OCI-LY7 (cell line): ENCODE measurements at regions not wholly inside any gene's neighbourhood (a gene's known extent, or its start where the extent isn't known, plus 50 kb on each side); places are given as distances from the start of the nearest gene placed in this dataset.
"Not testable (repeated sequence)": the region's sequence is repeated elsewhere in the genome, so short reads cannot be mapped to it uniquely, and the experiment has no call there.

ENCODE experiments used
- BruUV-seq: library from RNA; stranded (reverse); fragments of 400-500 nt; replicated peaks from 2 replicates; lab custom pipeline; 2021; lab: Mats Ljungman, UMichigan
- CTCF ChIA-PET: fragments of 300-600 bp; sonication (Branson Sonifier 250); formaldehyde crosslinking; loops from one replicate; lab custom pipeline; 2022; ENCODE audit warnings: antibody characterized with exemption; ENCODE audit not compliant: unreplicated experiment; lab: Charles Lee
- POLR2A ChIA-PET: fragments of 300-600 bp; sonication (Branson Sonifier 250); formaldehyde crosslinking; loops from one replicate; lab custom pipeline; 2022; ENCODE audit warnings: antibody characterized with exemption; lab: Charles Lee
- DNase-seq: peaks from one replicate; pipeline ENCODE4 v3.0.0-alpha.2; 2015; ENCODE audit warnings: low spot score
- H2AFZ ChIP-seq: fragments of 200-600 bp; sonication (generic), shearing (Covaris generic); 2 replicates; pipeline ENCODE4 v1.6.1; 2014; ENCODE audit warnings: mild to moderate bottlenecking, antibody characterized with exemption, low read length, moderate library complexity
- H3K27ac ChIP-seq: fragments of 200-600 bp; sonication (generic); 2 replicates; pipeline ENCODE4 v1.5.1; 2014; ENCODE audit warnings: mixed run types, low read depth, mild to moderate bottlenecking, moderate library complexity, low read length, inconsistent platforms; ENCODE audit not compliant: poor library complexity, severe bottlenecking
- H3K36me3 ChIP-seq: fragments of 200-600 bp; sonication (generic); 2 replicates; pipeline ENCODE4 v1.6.1; 2014; ENCODE audit warnings: mild to moderate bottlenecking, antibody characterized with exemption, low read length, moderate library complexity, mixed read lengths; ENCODE audit not compliant: insufficient read depth
- H3K4me1 ChIP-seq: fragments of 200-600 bp; sonication (generic); 2 replicates; pipeline ENCODE4 v1.5.1; 2014; ENCODE audit warnings: mild to moderate bottlenecking, low read length; ENCODE audit not compliant: insufficient read depth, poor library complexity, severe bottlenecking
- H3K4me2 ChIP-seq: fragments of 200-600 bp; sonication (generic); 2 replicates; pipeline ENCODE4 v1.6.1; 2014; ENCODE audit warnings: mild to moderate bottlenecking, low read length
- H3K4me3 ChIP-seq: fragments of 200-600 bp; sonication (generic); 2 replicates; pipeline ENCODE4 v1.5.1; 2014; ENCODE audit warnings: mild to moderate bottlenecking, low read depth, low read length; ENCODE audit not compliant: poor library complexity, severe bottlenecking
- H3K79me2 ChIP-seq: fragments of 200-600 bp; sonication (generic); 2 replicates; pipeline ENCODE4 v1.6.1; 2016; ENCODE audit warnings: low read depth, mild to moderate bottlenecking, low read length, moderate library complexity, mixed read lengths; ENCODE audit not compliant: insufficient read depth
- H3K9me2 ChIP-seq: fragments of 200-600 bp; sonication (generic); 2 replicates; pipeline ENCODE4 v1.6.1; 2016; ENCODE audit warnings: mild to moderate bottlenecking, low read length, mixed read lengths; ENCODE audit not compliant: insufficient read depth
- H3K9me3 ChIP-seq: fragments of 200-600 bp; sonication (generic); 2 replicates; pipeline ENCODE4 v1.6.1; 2014; ENCODE audit warnings: mild to moderate bottlenecking, mixed run types, low read length, mixed read lengths
- H4K20me1 ChIP-seq: fragments of 200-600 bp; sonication (generic); 2 replicates; pipeline ENCODE4 v1.6.1; 2014; ENCODE audit warnings: mild to moderate bottlenecking, antibody characterized with exemption, low read length, moderate library complexity, mixed read lengths; ENCODE audit not compliant: insufficient read depth
- EZH2phosphoT487 ChIP-seq: fragments of 200-600 bp; sonication (generic); IDR thresholded peaks from 2 replicates; pipeline ENCODE4 v1.6.1; 2018; ENCODE audit warnings: low read depth, borderline replicate concordance, mild to moderate bottlenecking, mixed run types, antibody characterized with exemption, low read length, moderate library complexity, mixed read lengths
- intact Hi-C: fragments of 100-400 bp; cut with micrococcal nuclease; formaldehyde crosslinking; loops from one replicate; pipeline ENCODE4 v1.10.0; 2022; ENCODE audit not compliant: unreplicated experiment
- TF ChIP-seq, protein P1 (sequence below): fragments of 200-600 bp; sonication (generic); conservative IDR thresholded peaks from 2 replicates; pipeline ENCODE4 v1.5.1; 2014; ENCODE audit warnings: mild to moderate bottlenecking, antibody characterized with exemption, low read length, moderate library complexity, mixed read lengths

DNA sequence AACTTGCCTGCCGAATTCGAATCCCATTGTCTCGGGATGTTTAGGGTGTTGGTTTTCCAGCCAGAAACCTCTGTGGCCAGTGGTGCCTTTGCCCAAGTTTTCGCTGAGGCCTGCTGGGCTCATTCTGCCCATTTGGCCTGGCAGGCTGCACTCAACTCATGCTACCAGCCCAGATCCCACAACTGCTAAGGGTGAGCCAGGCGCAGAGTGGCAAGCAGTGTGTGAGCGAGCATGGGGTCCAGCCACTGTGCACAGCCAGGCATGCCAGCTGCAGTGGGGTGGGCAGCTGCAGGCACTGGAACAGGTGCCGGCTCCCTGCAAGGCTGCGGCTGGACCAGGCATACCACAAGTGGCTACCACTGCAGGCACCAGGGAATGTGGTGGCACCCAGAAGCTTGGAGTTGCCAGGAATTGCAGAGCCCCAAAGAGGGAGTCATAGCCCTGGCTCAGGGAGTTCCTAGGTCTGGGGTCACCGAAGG, 151.4 kb upstream of the P2RY1 start:
- CTCF ChIA-PET = no interaction called here
- H3K36me3 ChIP-seq = no peaks in the 10 kb centered on the region
- no TSS peak for BruUV-seq
- H3K4me3 ChIP-seq = no peak overlapping the region
- no peak overlapping the region for H2AFZ ChIP-seq
- H3K9me2 ChIP-seq = no peaks in the 10 kb centered on the region
- no peaks in the 10 kb centered on the region for H3K9me3 ChIP-seq
- no peaks in the 10 kb centered on the region for H4K20me1 ChIP-seq
- intact Hi-C loops = no loop called here
- no peak overlapping the region for H3K27ac ChIP-seq
- DNase-seq = no peak
- H3K4me1 ChIP-seq = no peaks in the 10 kb centered on the region
- H3K4me2 ChIP-seq = no peak overlapping the region
- POLR2A ChIA-PET = no interaction called here
- TF ChIP-seq, protein P1, sequence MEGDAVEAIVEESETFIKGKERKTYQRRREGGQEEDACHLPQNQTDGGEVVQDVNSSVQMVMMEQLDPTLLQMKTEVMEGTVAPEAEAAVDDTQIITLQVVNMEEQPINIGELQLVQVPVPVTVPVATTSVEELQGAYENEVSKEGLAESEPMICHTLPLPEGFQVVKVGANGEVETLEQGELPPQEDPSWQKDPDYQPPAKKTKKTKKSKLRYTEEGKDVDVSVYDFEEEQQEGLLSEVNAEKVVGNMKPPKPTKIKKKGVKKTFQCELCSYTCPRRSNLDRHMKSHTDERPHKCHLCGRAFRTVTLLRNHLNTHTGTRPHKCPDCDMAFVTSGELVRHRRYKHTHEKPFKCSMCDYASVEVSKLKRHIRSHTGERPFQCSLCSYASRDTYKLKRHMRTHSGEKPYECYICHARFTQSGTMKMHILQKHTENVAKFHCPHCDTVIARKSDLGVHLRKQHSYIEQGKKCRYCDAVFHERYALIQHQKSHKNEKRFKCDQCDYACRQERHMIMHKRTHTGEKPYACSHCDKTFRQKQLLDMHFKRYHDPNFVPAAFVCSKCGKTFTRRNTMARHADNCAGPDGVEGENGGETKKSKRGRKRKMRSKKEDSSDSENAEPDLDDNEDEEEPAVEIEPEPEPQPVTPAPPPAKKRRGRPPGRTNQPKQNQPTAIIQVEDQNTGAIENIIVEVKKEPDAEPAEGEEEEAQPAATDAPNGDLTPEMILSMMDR = no peak
- TF ChIP-seq EZH2phosphoT487 = no peak
- no peaks in the 10 kb centered on the region for H3K79me2 ChIP-seq

DNA sequence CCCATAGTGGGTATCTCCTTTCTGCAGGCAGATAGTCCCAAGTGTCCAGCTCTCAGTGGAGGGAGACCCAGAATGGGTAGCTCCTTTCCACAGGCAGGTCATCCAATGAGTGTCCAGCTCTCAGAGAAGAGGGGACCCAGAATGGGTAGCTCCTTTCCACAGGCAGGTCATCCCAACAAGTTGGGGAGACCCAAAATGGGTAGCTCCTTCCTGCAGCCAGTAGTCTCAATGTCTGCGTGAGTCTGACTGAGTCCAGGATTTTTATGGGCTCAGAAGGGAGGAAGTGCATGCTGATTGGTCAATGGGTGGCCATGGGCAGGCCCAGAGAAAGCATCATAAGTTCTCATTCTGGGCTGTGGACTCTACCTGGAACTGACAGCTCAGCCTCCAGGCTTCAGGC, 150.7 kb upstream of the P2RY1 start:
- Histone ChIP-seq H3K4me3 (no peak overlapping the region), H3K79me2 (no peaks in the 10 kb centered on the region), H3K9me2 (no peaks in the 10 kb centered on the region), H3K27ac (no peak overlapping the region), H4K20me1 (no peaks in the 10 kb centered on the region), H2AFZ (no peak overlapping the region), H3K4me2 (no peak overlapping the region), H3K4me1 (no peaks in the 10 kb centered on the region), H3K9me3 (no peaks in the 10 kb centered on the region), H3K36me3 (no peaks in the 10 kb centered on the region)
- CTCF ChIA-PET = no interaction called here
- BruUV-seq = no TSS peak
- POLR2A ChIA-PET = no interaction called here
- no peak for TF ChIP-seq EZH2phosphoT487
- TF ChIP-seq, protein P1 = no peak
- intact Hi-C loops = no loop called here
- DNase-seq = no peak

DNA sequence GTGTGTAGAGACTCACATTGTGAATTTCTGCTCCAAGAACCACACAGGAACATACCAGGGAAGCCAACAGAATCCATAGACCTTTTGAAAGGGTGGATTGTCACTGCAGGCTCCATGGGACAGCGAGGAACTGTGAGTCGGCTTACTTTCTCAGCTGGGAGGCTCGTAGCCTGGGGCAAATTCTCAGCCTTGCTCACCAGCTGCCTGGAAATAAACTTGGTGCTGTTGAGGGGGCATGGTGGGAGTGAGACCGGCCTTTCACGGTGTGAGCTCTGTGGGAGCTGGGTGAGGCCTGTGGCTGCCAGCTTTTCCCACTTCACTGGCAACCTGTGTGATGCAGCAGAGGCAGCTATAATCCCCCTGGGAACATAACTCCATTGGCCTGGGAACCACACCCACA, 146.6 kb upstream of the P2RY1 start:
- DNase-seq = no peak
- Histone ChIP-seq H2AFZ (no peak overlapping the region), H3K36me3 (no peaks in the 10 kb centered on the region), H3K4me3 (no peak overlapping the region), H3K27ac (no peak overlapping the region), H3K4me1 (no peaks in the 10 kb centered on the region), H3K9me2 (no peaks in the 10 kb centered on the region), H4K20me1 (no peaks in the 10 kb centered on the region), H3K4me2 (no peak overlapping the region), H3K79me2 (no peaks in the 10 kb centered on the region), H3K9me3 (no peaks in the 10 kb centered on the region)
- ChIA-PET CTCF (no interaction called here), POLR2A (interaction anchor here (0.6 to 1.1 kb wide), 3 partner anchors 14 to 301 kb away, joined by 3 to 4 read pairs (median 3); no protein-coding TSS in a partner anchor)
- intact Hi-C loops = no loop called here
- TF ChIP-seq, protein P1 = no peak
- TF ChIP-seq EZH2phosphoT487 = no peak
- no TSS peak for BruUV-seq

DNA sequence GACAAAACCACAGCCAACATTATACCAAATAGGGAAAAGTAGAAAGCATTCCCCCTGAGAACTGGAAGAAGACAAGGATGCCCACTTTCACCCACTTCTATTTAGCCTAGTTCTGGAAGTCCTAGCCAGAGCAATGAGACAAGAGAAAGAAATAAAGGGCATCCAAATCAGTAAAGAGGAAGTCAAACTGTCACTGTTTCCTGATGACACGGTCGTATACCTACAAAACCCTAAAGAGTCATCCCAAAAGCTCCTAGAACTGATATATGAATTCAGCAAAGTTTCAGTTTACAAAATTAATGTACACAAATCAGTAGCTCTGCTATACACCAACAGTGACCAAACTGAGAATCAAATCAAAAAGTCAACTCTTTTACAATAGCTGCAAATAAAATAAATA, 142.6 kb upstream of the P2RY1 start:
- H3K9me2 ChIP-seq, H3K79me2 ChIP-seq, H3K4me2 ChIP-seq, H3K4me1 ChIP-seq, BruUV-seq, POLR2A ChIA-PET, H2AFZ ChIP-seq, intact Hi-C loops, CTCF ChIA-PET, H3K36me3 ChIP-seq, H4K20me1 ChIP-seq, H3K4me3 ChIP-seq, H3K27ac ChIP-seq, H3K9me3 ChIP-seq, DNase-seq: not testable (repeated sequence)
